ENCODE measurements at regions not wholly inside any gene's neighbourhood (a gene's known extent, or its start where the extent isn't known, plus 50 kb on each side); places are given as distances from the start of the nearest gene placed in this dataset.

GRCh38 chr5:74316064-74316603 lies 324.4 kb downstream of the ENC1 start:
- no peak for DNase-seq (ENCODE audit: low spot score)

DNA sequence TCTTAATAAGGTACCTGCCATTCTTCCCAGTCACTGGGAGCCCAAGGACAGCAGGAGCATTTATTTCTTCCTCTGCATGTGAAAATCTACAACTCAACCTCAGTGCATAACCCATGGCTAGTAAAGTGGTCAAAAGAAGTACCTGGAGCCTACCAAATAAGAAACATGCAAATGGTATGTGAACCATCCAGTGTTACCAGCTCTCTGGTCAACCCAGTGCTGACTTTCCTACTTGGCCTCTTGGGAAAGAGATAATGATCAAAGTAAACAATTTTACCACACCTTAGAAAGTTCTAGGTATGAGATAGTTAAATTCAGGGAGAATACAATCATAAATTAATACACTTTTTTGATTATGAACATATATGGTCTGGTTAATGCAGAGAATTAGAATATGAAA lies 325.6 kb downstream of the ENC1 start:
- no peak for DNase-seq (ENCODE audit: low spot score)

DNA sequence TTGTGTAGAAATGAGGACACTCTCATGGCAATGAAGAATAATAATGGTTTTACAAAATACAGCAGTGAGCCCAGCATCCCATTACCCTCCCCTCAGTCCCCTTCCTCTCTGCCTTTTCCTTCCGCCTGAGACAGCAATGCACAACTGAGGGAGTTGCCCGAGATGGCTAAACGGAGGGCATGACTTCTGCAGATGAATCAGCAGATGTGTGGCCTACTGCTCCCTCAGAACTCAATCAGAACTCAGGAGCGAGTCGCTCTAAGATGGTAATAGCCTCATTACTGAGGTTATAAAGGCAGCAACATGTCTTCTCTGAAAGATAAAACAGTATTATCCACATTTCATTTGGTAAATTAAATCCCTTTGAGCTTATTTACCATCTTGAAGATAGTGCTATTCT lies 326.6 kb downstream of the ENC1 start:
- DNase-seq (ENCODE audit: low spot score): no peak

- DNase-seq (ENCODE audit: low spot score): no peak
Observed at GRCh38 chr5:74312746-74313145, 327.8 kb downstream of the ENC1 start.

DNA sequence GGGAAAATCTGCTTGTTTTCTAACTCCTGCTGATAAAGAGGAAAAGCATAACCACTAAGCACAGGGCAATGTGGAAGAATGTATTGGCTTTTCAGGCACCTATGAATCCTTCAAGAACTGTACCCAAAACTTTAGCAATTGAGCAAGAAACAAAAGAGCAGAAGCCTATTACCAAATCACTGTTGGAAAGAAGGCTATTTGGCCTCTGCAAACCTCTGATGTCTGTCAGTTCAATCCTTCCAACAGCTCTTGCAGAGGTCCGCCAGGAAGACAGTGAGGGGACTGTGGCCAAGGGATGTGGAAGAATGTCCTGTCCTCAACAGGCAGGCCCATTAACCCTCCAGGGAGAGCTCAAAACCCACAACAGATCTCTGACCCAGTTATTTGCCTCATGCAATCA lies 328.6 kb downstream of the ENC1 start:
- DNase-seq (ENCODE audit: low spot score): no peak

GRCh38 chr5:74310997-74311930 lies 329.3 kb downstream of the ENC1 start:
- no peak for DNase-seq (ENCODE audit: low spot score)

- no peak for DNase-seq (ENCODE audit: low spot score)
Observed at GRCh38 chr5:74310386-74310785, 330.1 kb downstream of the ENC1 start.

DNA sequence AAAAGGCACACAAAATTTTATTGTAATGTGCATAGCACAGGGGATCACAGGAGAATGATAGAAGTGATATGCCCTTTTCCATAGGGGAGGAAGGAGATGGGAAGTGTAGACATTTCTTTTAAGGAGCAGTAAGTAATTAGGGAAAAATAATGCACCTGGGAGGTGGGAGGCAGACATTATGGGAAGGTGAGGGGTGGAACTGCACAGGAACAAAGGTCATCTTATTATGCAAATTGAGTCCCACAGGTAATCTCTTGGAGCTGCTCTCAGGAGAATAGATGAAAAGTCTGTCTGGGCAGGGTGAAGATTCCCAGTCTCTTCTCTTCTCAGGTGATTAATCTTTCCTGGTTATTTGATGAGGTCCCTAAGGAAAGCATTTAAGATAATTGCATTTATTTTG lies 331.5 kb downstream of the ENC1 start:
- no peak for DNase-seq (ENCODE audit: low spot score)

DNA sequence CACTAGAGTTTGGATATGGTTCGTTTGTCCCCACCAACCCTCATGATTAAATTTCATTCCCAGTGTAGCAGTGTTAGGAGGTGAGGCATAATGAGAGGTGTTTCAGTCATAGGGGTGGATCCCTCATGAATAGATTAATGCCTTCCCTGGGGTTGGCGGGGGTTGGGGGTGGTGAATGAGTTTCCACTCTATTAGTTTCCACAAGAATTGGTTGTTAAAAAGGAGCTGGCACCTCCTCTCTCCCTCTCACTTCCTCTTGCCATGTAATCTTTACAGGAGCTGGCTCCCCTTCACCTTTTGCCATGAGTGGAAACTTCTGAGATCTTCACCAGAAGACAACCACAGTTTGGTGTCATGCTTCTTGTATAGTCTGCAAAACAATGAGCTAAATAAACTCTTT lies 333.7 kb downstream of the ENC1 start:
- DNase-seq (ENCODE audit: low spot score): no peak

GRCh38 chr5:74304536-74304935 lies 336.0 kb downstream of the ENC1 start:
- no peak for DNase-seq (ENCODE audit: low spot score)

DNA sequence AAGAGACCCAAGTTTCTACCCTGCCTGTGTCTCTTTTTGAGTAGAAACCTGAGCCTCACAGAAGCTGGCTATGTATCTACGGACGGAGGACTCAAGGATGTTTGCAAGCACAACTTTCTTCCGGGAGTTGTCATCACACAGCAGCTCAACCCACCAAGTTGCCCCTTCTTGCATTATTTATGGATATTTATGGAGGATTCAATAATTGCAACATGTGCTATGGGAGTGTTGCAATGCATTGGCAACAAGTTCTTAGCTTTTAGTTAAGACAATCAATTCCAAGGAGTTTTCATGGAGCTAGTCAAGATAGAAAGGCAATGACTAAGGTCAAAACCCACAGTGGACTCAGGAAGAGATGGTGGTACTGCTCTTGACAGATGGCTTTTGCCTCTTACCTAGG lies 336.9 kb downstream of the ENC1 start:
- DNase-seq (ENCODE audit: low spot score): no peak

DNA sequence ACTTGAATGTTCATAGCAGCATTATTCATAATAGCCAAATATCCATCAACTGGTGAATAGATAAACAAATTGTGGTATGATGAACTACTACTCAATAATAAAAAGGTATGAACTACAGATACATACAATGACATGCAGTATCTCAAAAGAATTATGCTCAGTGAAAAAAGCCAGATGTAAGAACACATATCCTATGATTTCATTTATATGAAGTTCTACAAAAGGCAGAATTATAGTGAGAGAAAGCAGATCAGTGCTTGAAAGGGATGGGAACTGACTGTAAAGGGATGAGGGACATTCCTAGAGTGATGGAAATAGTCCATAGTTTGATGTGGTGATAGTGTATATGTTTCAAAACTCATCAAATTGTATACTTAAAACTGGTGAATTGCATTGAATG lies 339.0 kb downstream of the ENC1 start:
- no peak for DNase-seq (ENCODE audit: low spot score)

- DNase-seq (ENCODE audit: low spot score): no peak
Observed at GRCh38 chr5:74300808-74301389, 339.6 kb downstream of the ENC1 start.

- no peak for DNase-seq (ENCODE audit: low spot score)
Observed at GRCh38 chr5:74299833-74300232, 340.7 kb downstream of the ENC1 start.

GRCh38 chr5:74296685-74297408 lies 343.7 kb downstream of the ENC1 start:
- DNase-seq (ENCODE audit: low spot score): no peak

DNA sequence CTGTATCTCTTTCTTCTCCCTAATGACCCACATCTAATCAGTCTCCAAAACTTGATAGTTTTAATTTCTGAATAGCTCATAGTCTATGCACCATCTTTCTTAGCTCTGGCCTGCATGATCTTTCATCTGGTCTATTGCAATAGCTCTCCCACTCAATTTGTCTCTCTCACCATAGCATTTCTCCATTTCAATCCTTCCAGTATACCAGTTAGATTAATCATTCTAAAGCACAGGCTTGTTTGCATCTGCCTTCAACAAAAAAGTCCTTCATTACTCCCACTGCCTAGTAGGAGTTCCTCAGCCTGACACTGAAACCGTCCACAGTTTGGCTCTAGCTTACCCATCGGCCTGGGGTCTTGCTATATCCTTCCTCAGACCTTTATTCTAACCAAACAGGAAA lies 344.9 kb downstream of the ENC1 start:
- no peak for DNase-seq (ENCODE audit: low spot score)

DNA sequence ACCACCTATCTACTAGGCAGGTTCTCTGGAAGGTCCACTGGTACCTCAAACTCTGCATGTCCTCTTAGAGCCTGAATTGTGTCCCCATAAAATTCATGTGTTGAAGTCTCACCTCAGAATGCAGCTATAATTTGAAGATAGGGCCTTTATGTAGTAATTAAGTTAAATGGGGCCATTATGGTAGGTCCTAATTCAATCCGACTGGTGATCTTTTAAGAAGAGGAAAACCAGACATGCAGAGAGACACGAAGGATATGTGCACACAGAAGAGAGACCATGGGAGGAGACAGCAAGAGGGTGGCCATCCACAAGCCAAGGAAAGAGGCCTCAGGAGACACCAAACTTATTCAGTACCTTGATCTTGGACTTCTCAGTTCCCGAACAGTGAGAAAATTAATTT lies 345.4 kb downstream of the ENC1 start:
- no peak for DNase-seq (ENCODE audit: low spot score)

- no peak for DNase-seq (ENCODE audit: low spot score)
Observed at GRCh38 chr5:74294231-74294705, 346.3 kb downstream of the ENC1 start.

DNA sequence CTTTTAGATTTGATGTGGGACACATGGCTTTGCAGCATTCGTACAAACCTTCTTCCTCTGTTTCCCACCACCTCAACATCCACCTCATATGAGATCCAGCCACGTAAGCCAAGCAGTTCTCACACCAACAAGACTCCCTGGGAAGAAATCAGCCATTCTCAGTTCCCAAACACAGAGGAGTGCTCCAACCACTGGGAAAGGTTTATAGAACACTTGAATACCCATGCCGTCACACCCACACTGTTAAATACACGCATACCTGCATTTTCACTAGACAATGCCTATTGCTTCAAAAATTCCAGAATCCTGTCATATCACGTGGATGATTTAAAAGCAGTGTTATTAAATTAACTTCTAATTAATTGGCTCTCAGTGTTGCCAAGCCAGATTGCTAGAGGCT lies 347.3 kb downstream of the ENC1 start:
- DNase-seq (ENCODE audit: low spot score): no peak

GRCh38 chr5:74290634-74291241 lies 349.8 kb downstream of the ENC1 start:
- no peak for DNase-seq (ENCODE audit: low spot score)

- DNase-seq (ENCODE audit: low spot score): no peak
Observed at GRCh38 chr5:74289691-74290090, 350.8 kb downstream of the ENC1 start.

DNA sequence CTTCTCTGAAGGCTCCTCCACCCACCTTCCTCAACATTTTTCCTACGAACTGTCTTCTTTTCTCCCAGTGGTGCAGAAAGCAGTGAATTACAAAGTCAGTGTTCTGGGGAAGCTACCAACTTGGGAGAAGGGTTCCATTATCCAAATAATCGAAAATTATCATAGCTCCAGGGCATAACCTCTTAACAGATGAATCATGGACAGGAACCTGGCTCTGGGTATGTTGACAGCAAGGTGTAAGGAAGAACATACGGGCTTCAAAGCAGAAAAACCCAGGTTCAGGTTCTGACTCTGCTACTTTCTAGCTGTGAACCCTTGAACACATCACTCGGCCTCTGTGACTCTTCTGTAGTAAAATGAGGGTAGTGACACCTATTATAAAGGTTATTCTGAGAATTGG lies 351.3 kb downstream of the ENC1 start:
- no peak for DNase-seq (ENCODE audit: low spot score)
